ENCODE measurements at regions not wholly inside any gene's neighbourhood (a gene's known extent, or its start where the extent isn't known, plus 50 kb on each side); places are given as distances from the start of the nearest gene placed in this dataset.

DNA sequence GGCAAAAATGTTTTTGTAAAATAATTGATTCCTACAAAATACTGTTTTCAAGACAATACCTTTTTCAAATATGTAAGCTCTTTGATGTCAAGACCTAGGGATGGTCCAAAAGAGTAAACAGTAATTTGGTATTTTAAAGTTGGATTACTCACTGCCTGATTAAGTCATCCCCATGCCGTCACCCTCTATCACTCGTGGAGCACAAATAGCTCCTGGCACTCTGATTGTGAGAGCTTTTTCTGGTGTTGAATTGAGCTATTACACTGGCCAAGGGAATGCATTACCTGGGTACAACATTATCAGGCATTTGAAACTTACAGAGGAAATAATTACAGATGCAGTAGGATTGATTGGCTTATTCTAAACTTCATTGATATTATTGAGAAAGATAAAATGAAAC, 231.9 kb upstream of the GRM3 start:
- no peaks in the 10 kb centered on the region for H3K4me1 ChIP-seq (replicated peaks in 1 of 2; ENCODE audit: control insufficient read depth in 2 of 2, insufficient read depth in 2 of 2, low read length in 2 of 2)
- no peaks in the 10 kb centered on the region for H4K20me1 ChIP-seq (replicated peaks; ENCODE audit: control insufficient read depth, insufficient read depth, low read length)
- FAIRE-seq (no peak), ATAC-seq (no peak), DNase-seq (ENCODE audit: extremely low read depth in 1 of 4, low spot score in 3 of 4) (no peak)
- H3K4me2 ChIP-seq (ENCODE audit: insufficient read depth, low read length): no peak overlapping the region
- H3K4me3 ChIP-seq: no peak overlapping the region
- H3K36me3 ChIP-seq (ENCODE audit: control insufficient read depth, insufficient read depth, low read length): no peaks in the 10 kb centered on the region
- ChIA-PET POLR2A (no interaction called here), CTCF (ENCODE audit: low intra/inter-chr PET ratio) (no interaction called here)
- H2AFZ ChIP-seq (ENCODE audit: low read depth, low read length): no peak overlapping the region
- BruUV-seq (replicated peaks): no TSS peak
- no peak overlapping the region for H3K27ac ChIP-seq (ENCODE audit: extremely low read depth, low read depth, low read length)
- H3K9me3 ChIP-seq (replicated peaks; ENCODE audit: control insufficient read depth, insufficient read depth, low read depth, low read length): no peaks in the 10 kb centered on the region
- H3K79me2 ChIP-seq (ENCODE audit: control insufficient read depth, insufficient read depth, low read length): no peaks in the 10 kb centered on the region
- no peaks in the 10 kb centered on the region for H3K27me3 ChIP-seq (ENCODE audit: control insufficient read depth in 2 of 2, insufficient read depth in 2 of 2, low read length in 2 of 2)
- TF ChIP-seq CSDE1 (IDR thresholded peaks at IDR 0.05) (no peak), DPF2 (IDR thresholded peaks at IDR 0.05) (no peak), CHCHD3 (CRISPR knock-in tag; IDR thresholded peaks at IDR 0.05) (no peak), PHB (CRISPR knock-in tag; IDR thresholded peaks at IDR 0.05) (no peak), HLTF (IDR thresholded peaks at IDR 0.05) (no peak), CC2D1A (IDR thresholded peaks at IDR 0.05) (no peak), SRSF3 (IDR thresholded peaks at IDR 0.05; ENCODE audit: insufficient read depth, low read length) (no peak), PRDM10 (IDR thresholded peaks at IDR 0.05; ENCODE audit: partially characterized antibody) (no peak), POLR2AphosphoS2 (IDR thresholded peaks at IDR 0.05; ENCODE audit: low read length) (no peak), CBFA2T3 (IDR thresholded peaks at IDR 0.05) (no peak), OTX1 (CRISPR knock-in tag; IDR thresholded peaks at IDR 0.05) (no peak), ARHGAP35 (IDR thresholded peaks at IDR 0.05; ENCODE audit: partially characterized antibody) (no peak), SMARCB1 (IDR thresholded peaks at IDR 0.05; ENCODE audit: insufficient read length, low read depth) (no peak), ZNF507 (tag; conservative IDR thresholded peaks at IDR 0.05) (no peak), C11orf30 (IDR thresholded peaks at IDR 0.05; ENCODE audit: low read depth) (no peak)
- TF ChIP-seq, protein P1, sequence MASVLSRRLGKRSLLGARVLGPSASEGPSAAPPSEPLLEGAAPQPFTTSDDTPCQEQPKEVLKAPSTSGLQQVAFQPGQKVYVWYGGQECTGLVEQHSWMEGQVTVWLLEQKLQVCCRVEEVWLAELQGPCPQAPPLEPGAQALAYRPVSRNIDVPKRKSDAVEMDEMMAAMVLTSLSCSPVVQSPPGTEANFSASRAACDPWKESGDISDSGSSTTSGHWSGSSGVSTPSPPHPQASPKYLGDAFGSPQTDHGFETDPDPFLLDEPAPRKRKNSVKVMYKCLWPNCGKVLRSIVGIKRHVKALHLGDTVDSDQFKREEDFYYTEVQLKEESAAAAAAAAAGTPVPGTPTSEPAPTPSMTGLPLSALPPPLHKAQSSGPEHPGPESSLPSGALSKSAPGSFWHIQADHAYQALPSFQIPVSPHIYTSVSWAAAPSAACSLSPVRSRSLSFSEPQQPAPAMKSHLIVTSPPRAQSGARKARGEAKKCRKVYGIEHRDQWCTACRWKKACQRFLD (CRISPR knock-in tag; IDR thresholded peaks at IDR 0.05): no peak
- TF ChIP-seq, protein P2, sequence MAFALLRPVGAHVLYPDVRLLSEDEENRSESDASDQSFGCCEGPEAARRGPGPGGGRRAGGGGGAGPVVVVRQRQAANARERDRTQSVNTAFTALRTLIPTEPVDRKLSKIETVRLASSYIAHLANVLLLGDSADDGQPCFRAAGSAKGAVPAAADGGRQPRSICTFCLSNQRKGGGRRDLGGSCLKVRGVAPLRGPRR (CRISPR knock-in tag; IDR thresholded peaks at IDR 0.05): no peak
- no peak overlapping the region for H3K9ac ChIP-seq (ENCODE audit: insufficient read depth in 1 of 2, low read depth in 2 of 2, low read length in 2 of 2)
- in situ Hi-C loops (cut with MboI) (no loop called here), intact Hi-C loops (cut with micrococcal nuclease) (no loop called here)
- 0% methylated on average over 2 of the region's 2 CpGs for WGBS (ENCODE audit: insufficient coverage, low coverage, missing lambda C conversion rate)
- H3K9me1 ChIP-seq (ENCODE audit: control insufficient read depth, insufficient read depth, low read length): no peaks in the 10 kb centered on the region

Data from K562 (cell line).